ENCODE measurements at regions not wholly inside any gene's neighbourhood (a gene's known extent, or its start where the extent isn't known, plus 50 kb on each side); places are given as distances from the start of the nearest gene placed in this dataset.

DNA sequence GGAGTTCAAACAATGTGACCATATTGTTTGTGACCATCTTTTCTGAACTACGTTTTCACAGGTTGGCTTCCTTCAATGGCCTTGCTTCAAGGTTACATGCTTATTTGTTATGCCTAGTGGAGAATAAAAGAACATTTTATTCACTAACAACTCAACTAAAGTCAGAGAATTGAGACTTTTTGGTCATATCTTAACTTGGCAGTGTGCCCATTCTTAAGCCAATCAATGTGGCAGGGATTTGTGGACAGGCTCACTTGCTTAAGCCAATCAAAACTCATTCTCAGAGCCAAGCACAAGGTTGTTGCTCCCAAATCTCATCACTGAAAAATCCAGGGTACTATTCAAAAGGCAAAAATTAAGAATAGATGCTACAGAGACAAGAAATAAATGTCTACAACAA is 455.8 kb upstream of the FAT3 start (continued):
- TF ChIP-seq, protein P1, sequence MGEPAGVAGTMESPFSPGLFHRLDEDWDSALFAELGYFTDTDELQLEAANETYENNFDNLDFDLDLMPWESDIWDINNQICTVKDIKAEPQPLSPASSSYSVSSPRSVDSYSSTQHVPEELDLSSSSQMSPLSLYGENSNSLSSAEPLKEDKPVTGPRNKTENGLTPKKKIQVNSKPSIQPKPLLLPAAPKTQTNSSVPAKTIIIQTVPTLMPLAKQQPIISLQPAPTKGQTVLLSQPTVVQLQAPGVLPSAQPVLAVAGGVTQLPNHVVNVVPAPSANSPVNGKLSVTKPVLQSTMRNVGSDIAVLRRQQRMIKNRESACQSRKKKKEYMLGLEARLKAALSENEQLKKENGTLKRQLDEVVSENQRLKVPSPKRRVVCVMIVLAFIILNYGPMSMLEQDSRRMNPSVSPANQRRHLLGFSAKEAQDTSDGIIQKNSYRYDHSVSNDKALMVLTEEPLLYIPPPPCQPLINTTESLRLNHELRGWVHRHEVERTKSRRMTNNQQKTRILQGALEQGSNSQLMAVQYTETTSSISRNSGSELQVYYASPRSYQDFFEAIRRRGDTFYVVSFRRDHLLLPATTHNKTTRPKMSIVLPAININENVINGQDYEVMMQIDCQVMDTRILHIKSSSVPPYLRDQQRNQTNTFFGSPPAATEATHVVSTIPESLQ (CRISPR knock-in tag; IDR thresholded peaks at IDR 0.05), result no peak
- TF ChIP-seq, protein P2, sequence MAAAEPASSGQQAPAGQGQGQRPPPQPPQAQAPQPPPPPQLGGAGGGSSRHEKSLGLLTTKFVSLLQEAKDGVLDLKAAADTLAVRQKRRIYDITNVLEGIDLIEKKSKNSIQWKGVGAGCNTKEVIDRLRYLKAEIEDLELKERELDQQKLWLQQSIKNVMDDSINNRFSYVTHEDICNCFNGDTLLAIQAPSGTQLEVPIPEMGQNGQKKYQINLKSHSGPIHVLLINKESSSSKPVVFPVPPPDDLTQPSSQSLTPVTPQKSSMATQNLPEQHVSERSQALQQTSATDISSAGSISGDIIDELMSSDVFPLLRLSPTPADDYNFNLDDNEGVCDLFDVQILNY (CRISPR knock-in tag; IDR thresholded peaks at IDR 0.05), result no peak
- TF ChIP-seq ERG (CRISPR knock-in tag; IDR thresholded peaks at IDR 0.05) (no peak), ZNF317 (CRISPR knock-in tag; IDR thresholded peaks at IDR 0.05; ENCODE audit: borderline replicate concordance, low read depth) (no peak), ZNF512 (CRISPR knock-in tag; IDR thresholded peaks at IDR 0.05; ENCODE audit: borderline replicate concordance) (no peak), MYBL2 (CRISPR knock-in tag; IDR thresholded peaks at IDR 0.05) (no peak)
- TF ChIP-seq, protein P3, sequence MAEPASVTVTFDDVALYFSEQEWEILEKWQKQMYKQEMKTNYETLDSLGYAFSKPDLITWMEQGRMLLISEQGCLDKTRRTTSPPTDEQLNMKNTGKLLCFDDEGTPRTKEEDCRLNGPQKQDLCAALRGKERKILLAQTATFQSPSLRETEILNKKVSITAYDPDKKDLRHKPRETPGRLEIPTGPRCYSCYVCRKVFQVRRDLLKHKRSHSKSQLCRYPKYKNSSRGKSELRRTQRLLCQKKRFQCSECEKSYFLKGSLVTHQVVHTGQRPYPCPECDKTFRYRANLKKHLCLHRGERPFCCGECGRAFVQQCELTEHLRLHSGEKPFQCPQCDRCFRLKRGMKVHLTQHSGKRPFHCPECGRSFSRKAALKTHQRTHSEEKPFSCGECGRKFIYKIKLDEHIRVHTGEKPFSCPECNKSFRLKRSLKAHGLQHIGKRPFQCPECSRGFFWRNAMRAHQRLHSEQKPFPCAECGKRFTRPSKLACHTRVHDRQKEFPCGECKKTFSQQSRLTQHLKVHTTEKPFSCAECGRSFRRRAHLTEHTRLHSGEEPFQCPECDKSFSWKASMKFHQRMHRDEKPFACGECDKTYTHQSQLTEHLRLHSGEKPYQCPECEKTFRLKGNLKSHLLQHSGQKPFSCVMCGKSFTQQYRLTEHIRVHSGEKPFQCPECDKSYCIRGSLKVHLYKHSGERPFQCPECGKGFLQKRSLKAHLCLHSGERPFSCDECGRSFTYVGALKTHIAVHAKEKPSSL (CRISPR knock-in tag; conservative IDR thresholded peaks at IDR 0.05), result no peak

- Mint-ChIP-seq H3K36me3 (no peaks in the 10 kb centered on the region), H3K4me1 (peaks cover 23% of the 10 kb centered on the region), H3K9me3 (peaks cover 5% of the 10 kb centered on the region; the same call in 1 of the 2 replicates), H3K27me3 (ENCODE audit: low read depth) (no peaks in the 10 kb centered on the region), H3K4me3 (no peak overlapping the region), H3K27ac (no peak overlapping the region)
- no peak for ATAC-seq
- TF ChIP-seq NFYB (CRISPR knock-in tag; conservative IDR thresholded peaks at IDR 0.05; ENCODE audit: low read depth) (no peak), EMX1 (CRISPR knock-in tag; IDR thresholded peaks at IDR 0.05) (no peak), SMAD4 (CRISPR knock-in tag; IDR thresholded peaks at IDR 0.05) (no peak)
- TF ChIP-seq, protein P4, sequence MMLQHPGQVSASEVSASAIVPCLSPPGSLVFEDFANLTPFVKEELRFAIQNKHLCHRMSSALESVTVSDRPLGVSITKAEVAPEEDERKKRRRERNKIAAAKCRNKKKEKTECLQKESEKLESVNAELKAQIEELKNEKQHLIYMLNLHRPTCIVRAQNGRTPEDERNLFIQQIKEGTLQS (CRISPR knock-in tag; conservative IDR thresholded peaks at IDR 0.05), result no peak
- no peak for DNase-seq (ENCODE audit: low spot score)
- POLR2A ChIA-PET, result no interaction called here
- CTCF ChIA-PET, result no interaction called here
These were observed 461.3 kb upstream of the FAT3 start for GRCh38 chr11:91763331-91763730.

GRCh38 chr11:91761406-91762025 is 463.1 kb upstream of the FAT3 start:
- Mint-ChIP-seq H3K27me3 (ENCODE audit: low read depth) (no peaks in the 10 kb centered on the region), H3K4me1 (peaks cover 23% of the 10 kb centered on the region), H3K4me3 (no peak overlapping the region), H3K27ac (peak overlapping the region; percentile 57; the same call in 1 of the 2 replicates), H3K9me3 (peaks cover 5% of the 10 kb centered on the region; the same call in 1 of the 2 replicates), H3K36me3 (no peaks in the 10 kb centered on the region)
- DNase-seq (ENCODE audit: low spot score) (no peak), ATAC-seq (peak; percentile 88)
- ChIA-PET POLR2A (no interaction called here), CTCF (interaction anchor here (0.5 kb wide), 1 partner anchor 56 kb away, joined by 3 read pairs; no protein-coding TSS in a partner anchor)
- TF ChIP-seq ZNF281 (CRISPR knock-in tag; IDR thresholded peaks at IDR 0.05) (no peak), SMAD4 (CRISPR knock-in tag; IDR thresholded peaks at IDR 0.05) (no peak), MYBL2 (CRISPR knock-in tag; IDR thresholded peaks at IDR 0.05) (no peak), ZNF232 (CRISPR knock-in tag; IDR thresholded peaks at IDR 0.05) (no peak), MXD4 (CRISPR knock-in tag; IDR thresholded peaks at IDR 0.05; ENCODE audit: borderline replicate concordance) (no peak), RELA (CRISPR knock-in tag; IDR thresholded peaks at IDR 0.05; ENCODE audit: borderline replicate concordance) (no peak), OVOL2 (CRISPR knock-in tag; IDR thresholded peaks at IDR 0.05; ENCODE audit: borderline replicate concordance) (no peak), RORB (CRISPR knock-in tag; IDR thresholded peaks at IDR 0.05) (no peak), SMAD3 (CRISPR knock-in tag; IDR thresholded peaks at IDR 0.05; ENCODE audit: borderline replicate concordance) (no peak), CREB1 (CRISPR knock-in tag; IDR thresholded peaks at IDR 0.05) (no peak), ZMAT4 (CRISPR knock-in tag; IDR thresholded peaks at IDR 0.05) (no peak)
